Endodermal cell (in vitro differentiated cells): ENCODE measurements at regions not wholly inside any gene's neighbourhood (a gene's known extent, or its start where the extent isn't known, plus 50 kb on each side); places are given as distances from the start of the nearest gene placed in this dataset.

Experiments
- DNase-seq: peaks from one replicate; pipeline ENCODE4 v3.0.0-alpha.2; 2017
- H3K27ac ChIP-seq: 2 replicates; pipeline ENCODE4 v1.5.1; 2013; ENCODE audit warnings: mild to moderate bottlenecking, low read depth, low read length, moderate library complexity
- H3K27me3 ChIP-seq: 2 replicates; pipeline ENCODE4 v1.6.1; 2013; ENCODE audit warnings: mild to moderate bottlenecking, low read length, moderate library complexity; ENCODE audit not compliant: insufficient read depth, control insufficient read depth, poor library complexity, severe bottlenecking
- H3K36me3 ChIP-seq: 2 replicates; pipeline ENCODE4 v1.7.0; 2013; ENCODE audit warnings: mild to moderate bottlenecking, low read length, moderate library complexity; ENCODE audit not compliant: control insufficient read depth, insufficient read depth
- H3K4me1 ChIP-seq: one replicate; pipeline ENCODE4 v1.7.0; 2013; ENCODE audit warnings: low read length; ENCODE audit not compliant: control insufficient read depth, insufficient read depth
- H3K4me3 ChIP-seq: 2 replicates; pipeline ENCODE4 v1.5.1; 2013; ENCODE audit warnings: mild to moderate bottlenecking, low read length, moderate library complexity
- H3K9ac ChIP-seq: 2 replicates; pipeline ENCODE4 v1.6.1; 2013; ENCODE audit warnings: mild to moderate bottlenecking, low read length, moderate library complexity; ENCODE audit not compliant: poor library complexity, severe bottlenecking; ENCODE audit errors: extremely low read depth
- H3K9me3 ChIP-seq: 2 replicates; pipeline ENCODE4 v1.6.1; 2013; ENCODE audit warnings: mild to moderate bottlenecking, low read length, moderate library complexity; ENCODE audit not compliant: control insufficient read depth
- H3K27ac Mint-ChIP-seq: 2 replicates; pipeline ENCODE4 v1.8.0; 2020; ENCODE audit warnings: mixed read lengths
- H3K27me3 Mint-ChIP-seq: 2 replicates; pipeline ENCODE4 v1.8.0; 2021; ENCODE audit warnings: mild to moderate bottlenecking, mixed read lengths; ENCODE audit not compliant: insufficient read depth
- H3K36me3 Mint-ChIP-seq: 2 replicates; pipeline ENCODE4 v1.8.0; 2020; ENCODE audit warnings: low read depth, mixed read lengths
- H3K4me1 Mint-ChIP-seq: 2 replicates; pipeline ENCODE4 v1.8.0; 2020; ENCODE audit warnings: mixed read lengths
- H3K4me3 Mint-ChIP-seq: 2 replicates; pipeline ENCODE4 v1.8.0; 2020; ENCODE audit warnings: mild to moderate bottlenecking, moderate library complexity, mixed read lengths
- H3K9me3 Mint-ChIP-seq: 2 replicates; pipeline ENCODE4 v1.8.0; 2020; ENCODE audit warnings: mild to moderate bottlenecking, mixed read lengths
- CTCF ChIP-seq: fragments of 200-600 bp; sonication (generic); conservative IDR thresholded peaks from 2 replicates; pipeline ENCODE4 v1.5.0; 2021; ENCODE audit warnings: antibody characterized with exemption, mild to moderate bottlenecking
- WGBS, 2 experiments: methylation state at CpG; one replicate each; pipeline versions ENCODE4 v1.1.5 to v1.1.7; 2013; ENCODE audit warnings: missing lambda C conversion rate in 2 of 2, mixed read lengths in 1 of 2; ENCODE audit not compliant: insufficient coverage in 1 of 2, insufficient read length in 1 of 2; 5-methylcytosine and 5-hydroxymethylcytosine counted together

- WGBS, 2 experiments: 94% methylated on average over 1 of the region's 1 CpG; no CpG with 5 or more reads in 1 of the 2 experiments
- no peak overlapping the region for H3K4me3 Mint-ChIP-seq
- H3K9me3 Mint-ChIP-seq: no peaks in the 10 kb centered on the region
- no peaks in the 10 kb centered on the region for H3K4me1 Mint-ChIP-seq
- no peak for DNase-seq
- Histone ChIP-seq H3K9me3 (no peaks in the 10 kb centered on the region), H3K4me1 (no peaks in the 10 kb centered on the region), H3K36me3 (no peaks in the 10 kb centered on the region), H3K27me3 (no peaks in the 10 kb centered on the region), H3K27ac (no peak overlapping the region), H3K9ac (no peak overlapping the region), H3K4me3 (no peak overlapping the region)
- TF ChIP-seq CTCF: no peak
- H3K27ac Mint-ChIP-seq: no peak overlapping the region
- peaks cover 2% of the 10 kb centered on the region for H3K27me3 Mint-ChIP-seq
- no peaks in the 10 kb centered on the region for H3K36me3 Mint-ChIP-seq
Measured at GRCh38 chr4:17241835-17242234, 270.1 kb downstream of the QDPR start.

- no peak overlapping the region for H3K27ac ChIP-seq
- H3K9ac ChIP-seq: no peak overlapping the region
- TF ChIP-seq CTCF: no peak
- Mint-ChIP-seq H3K27ac (no peak overlapping the region), H3K4me1 (no peaks in the 10 kb centered on the region), H3K9me3 (no peaks in the 10 kb centered on the region), H3K36me3 (no peaks in the 10 kb centered on the region), H3K4me3 (no peak overlapping the region), H3K27me3 (peaks cover 2% of the 10 kb centered on the region)
- no peak for DNase-seq
- H3K27me3 ChIP-seq: no peaks in the 10 kb centered on the region
- no peaks in the 10 kb centered on the region for H3K9me3 ChIP-seq
- no peaks in the 10 kb centered on the region for H3K36me3 ChIP-seq
- no peak overlapping the region for H3K4me3 ChIP-seq
- 86 to 95% methylated on average over 3 to 6 of the region's 6 CpGs for whole genome bisulfite sequencing, 2 experiments
- H3K4me1 ChIP-seq: no peaks in the 10 kb centered on the region
Measured at GRCh38 chr4:17238633-17239032, 273.3 kb downstream of the QDPR start.

GRCh38 chr4:17236686-17237085, 275.2 kb downstream of the QDPR start:
- no peak for DNase-seq
- Histone ChIP-seq H3K9me3 (no peaks in the 10 kb centered on the region), H3K9ac (no peak overlapping the region), H3K36me3 (no peaks in the 10 kb centered on the region), H3K27ac (no peak overlapping the region), H3K4me1 (no peaks in the 10 kb centered on the region), H3K4me3 (no peak overlapping the region), H3K27me3 (no peaks in the 10 kb centered on the region)
- TF ChIP-seq CTCF: no peak
- no peaks in the 10 kb centered on the region for H3K27me3 Mint-ChIP-seq
- no peak overlapping the region for H3K4me3 Mint-ChIP-seq
- H3K27ac Mint-ChIP-seq: no peak overlapping the region
- WGBS, 2 experiments: 67 to 87% methylated on average over 1 of the region's 1 CpG
- no peaks in the 10 kb centered on the region for H3K36me3 Mint-ChIP-seq
- H3K9me3 Mint-ChIP-seq: no peaks in the 10 kb centered on the region
- no peaks in the 10 kb centered on the region for H3K4me1 Mint-ChIP-seq
